ENCODE measurements at regions not wholly inside any gene's neighbourhood (a gene's known extent, or its start where the extent isn't known, plus 50 kb on each side); places are given as distances from the start of the nearest gene placed in this dataset.

DNA sequence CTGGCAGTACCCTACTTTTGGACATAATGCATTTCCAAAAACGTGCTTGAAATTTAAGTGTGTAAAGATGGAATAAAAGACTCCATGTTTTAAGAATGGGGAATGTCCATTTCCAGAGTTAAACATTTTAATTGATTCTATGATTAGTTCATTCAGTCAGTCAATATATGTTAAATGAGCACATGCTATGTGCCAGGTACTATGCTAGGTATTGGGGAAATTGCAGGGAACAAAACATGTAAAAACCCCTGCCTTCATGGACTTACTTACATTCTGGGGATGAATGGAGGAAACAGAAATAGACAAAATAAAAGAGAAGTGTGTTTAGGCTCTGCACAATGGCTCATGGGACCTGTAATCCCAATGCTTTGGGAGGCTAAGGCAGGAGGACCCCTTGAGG, 288.6 kb downstream of the MTX2 start:
- POLR2A ChIA-PET, result no interaction called here
- DNase-seq (ENCODE audit: low read depth), result no peak
- CTCF ChIA-PET, result interaction anchor here (0.8 to 6.9 kb wide), 4 partner anchors 79 to 425 kb away, joined by 3 to 92 read pairs (median 17); no protein-coding TSS in a partner anchor

DNA sequence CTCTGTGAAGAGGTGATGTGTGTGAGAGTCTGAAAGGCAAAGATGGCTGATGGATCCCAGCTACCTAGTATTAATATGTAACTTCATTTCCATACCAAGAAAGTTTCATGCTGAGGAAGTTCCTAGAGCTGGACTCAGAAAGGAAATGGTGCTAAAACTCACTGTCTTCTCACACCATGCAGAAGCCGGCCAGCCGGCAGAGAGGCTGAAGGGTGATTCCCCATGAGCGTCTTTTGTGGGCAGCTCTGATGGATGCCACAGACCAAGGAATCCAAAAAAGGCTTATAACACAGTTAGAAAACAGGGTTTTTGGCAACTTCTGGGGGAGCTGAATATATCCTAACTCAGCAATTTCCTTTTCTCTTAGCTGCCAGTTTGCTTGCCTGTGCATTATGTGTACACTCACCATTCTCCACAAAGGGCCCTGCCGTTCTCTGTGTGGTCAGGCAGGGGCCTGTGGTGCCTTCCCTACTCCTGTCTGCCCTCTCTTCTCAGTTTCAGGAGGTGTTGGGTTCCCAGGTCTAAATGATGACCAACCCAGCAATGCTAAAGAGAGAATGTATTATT, 289.4 kb downstream of the MTX2 start:
- TF ChIP-seq, protein P1, sequence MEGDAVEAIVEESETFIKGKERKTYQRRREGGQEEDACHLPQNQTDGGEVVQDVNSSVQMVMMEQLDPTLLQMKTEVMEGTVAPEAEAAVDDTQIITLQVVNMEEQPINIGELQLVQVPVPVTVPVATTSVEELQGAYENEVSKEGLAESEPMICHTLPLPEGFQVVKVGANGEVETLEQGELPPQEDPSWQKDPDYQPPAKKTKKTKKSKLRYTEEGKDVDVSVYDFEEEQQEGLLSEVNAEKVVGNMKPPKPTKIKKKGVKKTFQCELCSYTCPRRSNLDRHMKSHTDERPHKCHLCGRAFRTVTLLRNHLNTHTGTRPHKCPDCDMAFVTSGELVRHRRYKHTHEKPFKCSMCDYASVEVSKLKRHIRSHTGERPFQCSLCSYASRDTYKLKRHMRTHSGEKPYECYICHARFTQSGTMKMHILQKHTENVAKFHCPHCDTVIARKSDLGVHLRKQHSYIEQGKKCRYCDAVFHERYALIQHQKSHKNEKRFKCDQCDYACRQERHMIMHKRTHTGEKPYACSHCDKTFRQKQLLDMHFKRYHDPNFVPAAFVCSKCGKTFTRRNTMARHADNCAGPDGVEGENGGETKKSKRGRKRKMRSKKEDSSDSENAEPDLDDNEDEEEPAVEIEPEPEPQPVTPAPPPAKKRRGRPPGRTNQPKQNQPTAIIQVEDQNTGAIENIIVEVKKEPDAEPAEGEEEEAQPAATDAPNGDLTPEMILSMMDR (IDR thresholded peaks at IDR 0.05; ENCODE audit: insufficient read depth, low read depth, low read length), result no peak
- Histone ChIP-seq H3K27me3 (ENCODE audit: control insufficient read depth, insufficient read depth, low read length) (peaks cover 5% of the 10 kb centered on the region), H3K36me3 (ENCODE audit: control insufficient read depth, insufficient read depth, low read length) (no peaks in the 10 kb centered on the region), H3K4me3 (ENCODE audit: low read depth, low read length) (no peak overlapping the region)
- CTCF ChIA-PET, result interaction anchor here (0.7 to 4.6 kb wide), 8 partner anchors 15 to 432 kb away, joined by 3 to 29 read pairs (median 4); no protein-coding TSS in a partner anchor
- no peak for DNase-seq (ENCODE audit: low read depth)
- POLR2A ChIA-PET, result no interaction called here

More for the DNA sequence above, 288.6 kb downstream of the MTX2 start:
- TF ChIP-seq, protein P1 (IDR thresholded peaks at IDR 0.05; ENCODE audit: insufficient read depth, low read depth, low read length), result no peak
- H3K27me3 ChIP-seq (ENCODE audit: control insufficient read depth, insufficient read depth, low read length), result peaks cover 5% of the 10 kb centered on the region
- no peak overlapping the region for H3K4me3 ChIP-seq (ENCODE audit: low read depth, low read length)
- H3K36me3 ChIP-seq (ENCODE audit: control insufficient read depth, insufficient read depth, low read length), result no peaks in the 10 kb centered on the region

DNA sequence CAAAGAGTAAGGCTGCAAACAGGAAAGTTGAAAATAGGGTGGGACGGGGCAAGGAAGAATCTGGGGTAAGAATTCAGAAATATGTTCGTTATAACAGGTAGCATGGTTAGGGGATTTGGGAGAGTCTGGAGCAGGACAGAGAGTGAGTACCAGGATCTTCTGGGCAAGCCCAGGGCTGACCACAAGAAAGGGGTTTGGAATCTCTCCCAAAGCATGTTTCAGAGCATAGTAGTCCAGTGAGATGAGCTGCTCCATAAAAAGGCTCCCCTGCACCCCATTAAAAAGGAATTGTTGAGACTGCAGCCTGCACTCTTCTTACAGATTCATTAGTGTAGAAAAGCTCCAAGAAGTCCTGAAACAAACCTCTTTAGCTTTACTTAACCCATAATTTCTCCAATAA, 291.1 kb downstream of the MTX2 start:
- ChIA-PET POLR2A (no interaction called here), CTCF (interaction anchor here (0.9 to 4.6 kb wide), 4 partner anchors 11 to 433 kb away, joined by 3 to 29 read pairs (median 10); no protein-coding TSS in a partner anchor)
- DNase-seq (ENCODE audit: low read depth), result no peak
- TF ChIP-seq, protein P1 (IDR thresholded peaks at IDR 0.05; ENCODE audit: insufficient read depth, low read depth, low read length), result no peak
- H3K27me3 ChIP-seq (ENCODE audit: control insufficient read depth, insufficient read depth, low read length), result peaks cover 5% of the 10 kb centered on the region
- H3K36me3 ChIP-seq (ENCODE audit: control insufficient read depth, insufficient read depth, low read length), result no peaks in the 10 kb centered on the region
- H3K4me3 ChIP-seq (ENCODE audit: low read depth, low read length), result no peak overlapping the region

DNA sequence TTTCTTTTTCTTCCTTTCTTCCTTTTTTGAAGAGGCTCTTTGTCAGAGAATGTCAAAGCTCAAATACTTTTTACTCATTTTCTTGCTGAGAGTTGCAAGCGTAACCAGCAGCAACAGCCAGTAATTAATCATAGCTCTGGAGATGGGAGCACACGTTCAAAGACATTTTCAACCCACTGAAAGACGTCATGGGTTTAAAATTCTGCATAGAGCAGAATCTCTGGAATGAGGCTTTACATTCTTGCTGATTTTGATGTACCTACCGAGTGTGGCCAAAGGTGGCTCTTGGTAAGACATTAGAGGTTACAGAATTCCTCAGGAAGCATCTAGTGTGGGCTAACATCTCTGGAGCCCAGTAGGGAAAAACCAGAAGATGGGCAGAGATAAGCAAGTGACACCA, 292.5 kb downstream of the MTX2 start:
- DNase-seq (ENCODE audit: low read depth), result no peak
- POLR2A ChIA-PET, result no interaction called here
- CTCF ChIA-PET, result interaction anchor here (0.6 to 4.6 kb wide), 5 partner anchors 12 to 434 kb away, joined by 3 to 29 read pairs (median 5); no protein-coding TSS in a partner anchor

DNA sequence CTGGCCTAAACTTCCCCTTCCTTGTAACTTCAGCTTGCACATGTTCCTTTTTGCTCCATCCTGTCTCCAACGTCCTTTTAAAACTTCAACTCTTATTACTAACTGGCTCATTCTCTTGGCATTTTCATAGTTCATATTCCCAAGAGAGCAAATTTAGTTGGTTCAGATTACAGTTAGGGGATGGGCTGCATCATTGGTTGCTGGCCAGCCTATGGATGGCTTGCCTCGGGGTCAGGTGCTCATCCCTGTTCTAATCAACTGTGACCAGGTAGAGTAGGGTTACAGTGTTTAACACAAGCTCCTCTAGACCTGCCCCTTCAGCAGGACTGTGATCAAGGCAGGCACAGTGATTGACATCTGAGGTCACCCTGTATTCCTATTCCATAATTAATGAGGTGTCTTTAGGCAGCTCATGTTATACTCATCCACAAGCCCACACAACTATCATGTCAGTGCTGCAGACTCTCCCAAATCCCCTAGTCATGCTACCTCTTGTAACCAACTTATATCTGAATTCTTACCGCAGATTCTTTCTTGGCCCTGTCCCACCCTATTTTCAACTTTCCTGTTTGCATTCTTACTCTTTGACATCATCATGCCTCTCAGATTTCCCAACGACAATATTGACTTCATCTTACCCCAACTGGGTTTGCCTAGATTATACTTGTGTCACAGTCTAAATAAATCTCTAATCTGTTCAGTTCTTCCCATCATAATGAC, 293.3 kb downstream of the MTX2 start:
- Histone ChIP-seq H3K27me3 (ENCODE audit: control insufficient read depth, insufficient read depth, low read length) (no peaks in the 10 kb centered on the region; the same call in none of the 2 replicates), H3K36me3 (ENCODE audit: control insufficient read depth, insufficient read depth, low read length) (no peaks in the 10 kb centered on the region), H3K4me3 (ENCODE audit: low read depth, low read length) (no peak overlapping the region)
- DNase-seq (ENCODE audit: low read depth), result no peak
- ChIA-PET POLR2A (no interaction called here), CTCF (interaction anchor here (0.6 to 4.6 kb wide), 4 partner anchors 8 to 435 kb away, joined by 3 to 29 read pairs (median 14); no protein-coding TSS in a partner anchor)
- TF ChIP-seq, protein P1 (IDR thresholded peaks at IDR 0.05; ENCODE audit: insufficient read depth, low read depth, low read length), result no peak

More for the DNA sequence above, 292.5 kb downstream of the MTX2 start:
- H3K27me3 ChIP-seq (ENCODE audit: control insufficient read depth, insufficient read depth, low read length), result peaks cover 4% of the 10 kb centered on the region
- TF ChIP-seq, protein P1 (IDR thresholded peaks at IDR 0.05; ENCODE audit: insufficient read depth, low read depth, low read length), result no peak
- H3K36me3 ChIP-seq (ENCODE audit: control insufficient read depth, insufficient read depth, low read length), result no peaks in the 10 kb centered on the region
- no peak overlapping the region for H3K4me3 ChIP-seq (ENCODE audit: low read depth, low read length)
